Thyroid gland (tissue), 4 donors: ENCODE measurements at regions not wholly inside any gene's neighbourhood (a gene's known extent, or its start where the extent isn't known, plus 50 kb on each side); places are given as distances from the start of the nearest gene placed in this dataset.

Source experiments
- CTCF ChIP-seq, 6 experiments: fragments of 200-600 bp in 3 of 6; fragments of 450-650 bp in 3 of 6; sonication (generic) in 3 of 6; IDR thresholded peaks; one replicate each; pipeline ENCODE4 v1.5.1; 2016 to 2019; ENCODE audit warnings: antibody characterized with exemption in 6 of 6, mild to moderate bottlenecking in 2 of 6, inconsistent platforms in 1 of 6, moderate library complexity in 1 of 6
- POLR2A ChIP-seq, 2 donors: fragments of 450-650 bp; IDR thresholded peaks; one replicate each; pipeline ENCODE4 v1.6.1; 2017; ENCODE audit warnings: antibody characterized with exemption in 2 of 2, mild to moderate bottlenecking in 2 of 2, moderate library complexity in 1 of 2

- TF ChIP-seq CTCF (IDR thresholded peaks at IDR 0.05) (no peak), POLR2A (IDR thresholded peaks at IDR 0.05) (no peak)
These were observed 93.6 kb upstream of the SNTG2 start for GRCh38 chr2:857081-857480.
